ENCODE measurements at regions not wholly inside any gene's neighbourhood (a gene's known extent, or its start where the extent isn't known, plus 50 kb on each side); places are given as distances from the start of the nearest gene placed in this dataset.
"Not testable (repeated sequence)": the region's sequence is repeated elsewhere in the genome, so short reads cannot be mapped to it uniquely, and the experiment has no call there.

DNA sequence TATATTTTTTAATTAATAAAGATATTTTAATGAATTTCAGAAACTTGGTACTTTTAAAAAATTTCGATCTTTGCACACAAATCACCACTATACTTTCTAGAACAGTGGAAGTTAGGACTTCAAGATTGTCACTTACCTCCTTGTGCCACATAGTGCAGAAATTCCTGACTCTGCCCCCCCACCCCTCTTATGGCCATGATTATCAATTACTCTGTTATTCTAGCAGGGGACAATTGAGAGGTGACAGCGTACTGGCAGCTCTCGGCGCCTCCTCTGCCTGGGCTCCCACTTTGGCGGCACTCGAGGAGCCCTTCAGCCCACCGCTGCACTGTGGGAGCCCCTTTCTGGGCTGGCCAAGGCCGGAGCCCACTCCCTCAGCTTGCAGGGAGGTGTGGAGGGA, 325.9 kb downstream of the PPP1R3A start:
- H3K9ac ChIP-seq (ENCODE audit: low read depth, low read length); H3K4me1 ChIP-seq (ENCODE audit: insufficient read depth, low read length); H3K27me3 ChIP-seq (ENCODE audit: insufficient read depth, low read length); H3K27ac ChIP-seq (ENCODE audit: low read depth, low read length); H3K36me3 ChIP-seq (ENCODE audit: insufficient read depth, low read length): not testable (repeated sequence)
- WGBS = 51% methylated on average over 6 of the region's 8 CpGs
- Histone ChIP-seq H3K9me3 (ENCODE audit: insufficient read depth, low read depth, low read length) (peaks cover 29% of the 10 kb centered on the region; the same call in 1 of the 2 replicates), H3K4me3 (ENCODE audit: low read length) (peak overlapping the region; percentile 13; the same call in 1 of the 2 replicates)

GRCh38 chr7:113582471-113582870, 336.3 kb downstream of the PPP1R3A start:
- Histone ChIP-seq H3K9me3 (ENCODE audit: insufficient read depth, low read depth, low read length) (peaks cover 11% of the 10 kb centered on the region), H3K9ac (ENCODE audit: low read depth, low read length) (no peak overlapping the region), H3K4me1 (ENCODE audit: insufficient read depth, low read length) (no peaks in the 10 kb centered on the region), H3K4me3 (ENCODE audit: low read length) (no peak overlapping the region), H3K27me3 (ENCODE audit: insufficient read depth, low read length) (no peaks in the 10 kb centered on the region), H3K27ac (ENCODE audit: low read depth, low read length) (no peak overlapping the region), H3K36me3 (ENCODE audit: insufficient read depth, low read length) (no peaks in the 10 kb centered on the region)

- H3K36me3 ChIP-seq (ENCODE audit: insufficient read depth, low read length); H3K4me3 ChIP-seq (ENCODE audit: low read length); H3K4me1 ChIP-seq (ENCODE audit: insufficient read depth, low read length); H3K9ac ChIP-seq (ENCODE audit: low read depth, low read length); H3K27ac ChIP-seq (ENCODE audit: low read depth, low read length): not testable (repeated sequence)
- WGBS = 91% methylated on average over 8 of the region's 8 CpGs
- Histone ChIP-seq H3K27me3 (ENCODE audit: insufficient read depth, low read length) (peaks cover 42% of the 10 kb centered on the region), H3K9me3 (ENCODE audit: insufficient read depth, low read depth, low read length) (peaks cover 22% of the 10 kb centered on the region; the same call in 1 of the 2 replicates)
Measured at GRCh38 chr7:113563257-113563656, 355.6 kb downstream of the PPP1R3A start.

GRCh38 chr7:113562801-113563200, 356.0 kb downstream of the PPP1R3A start:
- no peak overlapping the region for H3K27ac ChIP-seq (ENCODE audit: low read depth, low read length)
- H3K4me3 ChIP-seq (ENCODE audit: low read length) = no peak overlapping the region
- WGBS = no CpG with 5 or more reads among the region's 1 CpG
- H3K4me1 ChIP-seq (ENCODE audit: insufficient read depth, low read length) = no peaks in the 10 kb centered on the region
- H3K9ac ChIP-seq (ENCODE audit: low read depth, low read length) = no peak overlapping the region
- H3K27me3 ChIP-seq (ENCODE audit: insufficient read depth, low read length) = peaks cover 40% of the 10 kb centered on the region
- H3K9me3 ChIP-seq (ENCODE audit: insufficient read depth, low read depth, low read length) = peaks cover 22% of the 10 kb centered on the region; the same call in 1 of the 2 replicates
- no peaks in the 10 kb centered on the region for H3K36me3 ChIP-seq (ENCODE audit: insufficient read depth, low read length)

DNA sequence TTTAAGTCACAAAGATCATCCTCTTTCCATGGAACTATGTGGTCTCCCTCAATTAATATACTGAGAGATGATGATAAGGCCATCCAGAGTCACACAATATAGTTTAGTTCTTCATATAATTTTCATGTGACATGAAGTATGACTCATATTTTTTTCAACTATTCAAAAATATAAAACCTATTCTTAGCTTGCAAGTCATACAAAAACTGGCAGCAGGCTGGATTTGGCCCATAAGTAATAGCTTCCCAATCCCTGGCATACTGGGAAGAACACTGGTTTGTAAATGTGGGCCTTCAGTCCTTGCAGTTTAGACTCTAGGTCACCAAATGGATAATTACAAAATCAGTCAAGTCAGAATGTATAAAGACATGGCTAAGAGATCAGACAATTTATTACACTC, 356.6 kb downstream of the PPP1R3A start:
- Histone ChIP-seq H3K36me3 (ENCODE audit: insufficient read depth, low read length) (no peaks in the 10 kb centered on the region), H3K27me3 (ENCODE audit: insufficient read depth, low read length) (peaks cover 40% of the 10 kb centered on the region), H3K4me1 (ENCODE audit: insufficient read depth, low read length) (no peaks in the 10 kb centered on the region), H3K9me3 (ENCODE audit: insufficient read depth, low read depth, low read length) (peaks cover 22% of the 10 kb centered on the region; the same call in 1 of the 2 replicates), H3K4me3 (ENCODE audit: low read length) (no peak overlapping the region), H3K9ac (ENCODE audit: low read depth, low read length) (no peak overlapping the region), H3K27ac (ENCODE audit: low read depth, low read length) (no peak overlapping the region)

- Histone ChIP-seq H3K27me3 (ENCODE audit: insufficient read depth, low read length) (peaks cover 38% of the 10 kb centered on the region), H3K9me3 (ENCODE audit: insufficient read depth, low read depth, low read length) (peaks cover 22% of the 10 kb centered on the region; the same call in 1 of the 2 replicates), H3K27ac (ENCODE audit: low read depth, low read length) (no peak overlapping the region), H3K4me3 (ENCODE audit: low read length) (no peak overlapping the region), H3K36me3 (ENCODE audit: insufficient read depth, low read length) (no peaks in the 10 kb centered on the region), H3K9ac (ENCODE audit: low read depth, low read length) (no peak overlapping the region), H3K4me1 (ENCODE audit: insufficient read depth, low read length) (no peaks in the 10 kb centered on the region)
- WGBS = 76% methylated on average over 2 of the region's 2 CpGs
Measured at GRCh38 chr7:113561446-113561845, 357.4 kb downstream of the PPP1R3A start.

GRCh38 chr7:113550966-113551365, 367.8 kb downstream of the PPP1R3A start:
- no peak overlapping the region for H3K9ac ChIP-seq (ENCODE audit: low read depth, low read length)
- peaks cover 33% of the 10 kb centered on the region for H3K9me3 ChIP-seq (ENCODE audit: insufficient read depth, low read depth, low read length)
- H3K4me1 ChIP-seq (ENCODE audit: insufficient read depth, low read length) = no peaks in the 10 kb centered on the region
- no peak overlapping the region for H3K27ac ChIP-seq (ENCODE audit: low read depth, low read length)
- H3K27me3 ChIP-seq (ENCODE audit: insufficient read depth, low read length) = no peaks in the 10 kb centered on the region
- no peak overlapping the region for H3K4me3 ChIP-seq (ENCODE audit: low read length)
- 71% methylated on average over 1 of the region's 1 CpG for WGBS
- no peaks in the 10 kb centered on the region for H3K36me3 ChIP-seq (ENCODE audit: insufficient read depth, low read length)

- Histone ChIP-seq H3K9ac (ENCODE audit: low read depth, low read length) (no peak overlapping the region), H3K4me3 (ENCODE audit: low read length) (no peak overlapping the region), H3K4me1 (ENCODE audit: insufficient read depth, low read length) (no peaks in the 10 kb centered on the region), H3K27ac (ENCODE audit: low read depth, low read length) (no peak overlapping the region), H3K27me3 (ENCODE audit: insufficient read depth, low read length) (no peaks in the 10 kb centered on the region), H3K9me3 (ENCODE audit: insufficient read depth, low read depth, low read length) (peaks cover 24% of the 10 kb centered on the region; the same call in 1 of the 2 replicates), H3K36me3 (ENCODE audit: insufficient read depth, low read length) (no peaks in the 10 kb centered on the region)
Measured at GRCh38 chr7:113548561-113548960, 370.2 kb downstream of the PPP1R3A start.

DNA sequence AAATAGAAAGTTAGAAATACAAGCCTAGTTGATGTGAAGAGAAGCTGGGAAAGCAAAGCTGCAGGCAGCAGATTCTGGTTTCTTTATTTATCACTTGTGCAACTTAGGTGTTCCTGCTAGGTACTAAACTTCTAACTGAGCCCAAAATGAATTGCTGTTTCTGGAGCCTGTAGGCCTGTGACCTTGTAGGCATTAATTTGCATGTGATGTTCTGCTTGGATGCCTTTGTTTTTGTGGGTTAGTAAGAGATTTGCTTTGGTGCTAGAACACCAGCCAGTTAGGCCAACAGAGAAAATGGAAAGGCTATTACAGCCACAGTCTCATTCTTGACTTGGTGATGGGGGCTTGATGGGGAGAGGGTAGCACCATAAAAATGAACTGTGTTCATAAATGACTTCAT, 370.7 kb downstream of the PPP1R3A start:
- Histone ChIP-seq H3K27me3 (ENCODE audit: insufficient read depth, low read length) (no peaks in the 10 kb centered on the region), H3K36me3 (ENCODE audit: insufficient read depth, low read length) (no peaks in the 10 kb centered on the region), H3K9ac (ENCODE audit: low read depth, low read length) (no peak overlapping the region), H3K27ac (ENCODE audit: low read depth, low read length) (no peak overlapping the region), H3K9me3 (ENCODE audit: insufficient read depth, low read depth, low read length) (peaks cover 24% of the 10 kb centered on the region; the same call in 1 of the 2 replicates), H3K4me3 (ENCODE audit: low read length) (no peak overlapping the region), H3K4me1 (ENCODE audit: insufficient read depth, low read length) (no peaks in the 10 kb centered on the region)

GRCh38 chr7:113521468-113521867, 397.3 kb downstream of the PPP1R3A start:
- H3K4me1 ChIP-seq (ENCODE audit: insufficient read depth, low read length) = no peaks in the 10 kb centered on the region
- WGBS = 80% methylated on average over 2 of the region's 2 CpGs

DNA sequence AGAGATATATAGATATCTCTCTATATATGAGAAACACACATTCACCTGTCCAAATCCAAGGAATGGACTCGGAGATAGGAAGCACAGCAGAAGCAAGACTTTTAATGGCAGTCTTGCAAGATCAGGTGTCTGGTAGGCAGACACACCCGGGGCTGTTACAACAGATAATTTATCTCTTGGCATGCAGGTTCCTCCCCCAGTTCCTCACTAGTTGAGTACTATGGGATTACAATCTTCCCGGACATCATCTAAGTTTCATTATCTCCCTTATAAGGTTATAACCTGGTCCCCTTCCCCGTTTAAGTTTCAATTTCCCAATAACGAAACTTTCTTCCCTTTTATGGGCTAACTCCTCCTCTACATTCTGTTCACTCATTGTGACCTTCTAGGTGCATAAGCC, 399.3 kb downstream of the PPP1R3A start:
- no peaks in the 10 kb centered on the region for H3K4me1 ChIP-seq (ENCODE audit: insufficient read depth, low read length)

More at GRCh38 chr7:113521468-113521867, 397.3 kb downstream of the PPP1R3A start:
- H3K36me3 ChIP-seq (ENCODE audit: insufficient read depth, low read length) = no peaks in the 10 kb centered on the region
- no peak overlapping the region for H3K9ac ChIP-seq (ENCODE audit: low read depth, low read length)
- no peaks in the 10 kb centered on the region for H3K27me3 ChIP-seq (ENCODE audit: insufficient read depth, low read length)
- peaks cover 46% of the 10 kb centered on the region for H3K9me3 ChIP-seq (ENCODE audit: insufficient read depth, low read depth, low read length)
- no peak overlapping the region for H3K4me3 ChIP-seq (ENCODE audit: low read length)
- H3K27ac ChIP-seq (ENCODE audit: low read depth, low read length) = no peak overlapping the region

GRCh38 chr7:113504691-113505090, 386.3 kb upstream of the SMIM30 start:
- peaks cover 30% of the 10 kb centered on the region; the same call in 1 of the 2 replicates for H3K9me3 ChIP-seq (ENCODE audit: insufficient read depth, low read depth, low read length)
- 93% methylated on average over 3 of the region's 3 CpGs for WGBS
- H3K27me3 ChIP-seq (ENCODE audit: insufficient read depth, low read length) = no peaks in the 10 kb centered on the region
- H3K36me3 ChIP-seq (ENCODE audit: insufficient read depth, low read length) = no peaks in the 10 kb centered on the region
- no peak overlapping the region for H3K9ac ChIP-seq (ENCODE audit: low read depth, low read length)
- no peaks in the 10 kb centered on the region for H3K4me1 ChIP-seq (ENCODE audit: insufficient read depth, low read length)
- no peak overlapping the region for H3K27ac ChIP-seq (ENCODE audit: low read depth, low read length)
- no peak overlapping the region for H3K4me3 ChIP-seq (ENCODE audit: low read length)

More for the DNA sequence above, 399.3 kb downstream of the PPP1R3A start:
- H3K36me3 ChIP-seq (ENCODE audit: insufficient read depth, low read length) = no peaks in the 10 kb centered on the region
- H3K4me3 ChIP-seq (ENCODE audit: low read length) = no peak overlapping the region
- peaks cover 36% of the 10 kb centered on the region for H3K9me3 ChIP-seq (ENCODE audit: insufficient read depth, low read depth, low read length)
- H3K27ac ChIP-seq (ENCODE audit: low read depth, low read length) = no peak overlapping the region
- H3K9ac ChIP-seq (ENCODE audit: low read depth, low read length) = no peak overlapping the region
- H3K27me3 ChIP-seq (ENCODE audit: insufficient read depth, low read length) = no peaks in the 10 kb centered on the region
- WGBS = 89% methylated on average over 5 of the region's 5 CpGs
